ENCODE measurements at regions not wholly inside any gene's neighbourhood (a gene's known extent, or its start where the extent isn't known, plus 50 kb on each side); places are given as distances from the start of the nearest gene placed in this dataset.

DNA sequence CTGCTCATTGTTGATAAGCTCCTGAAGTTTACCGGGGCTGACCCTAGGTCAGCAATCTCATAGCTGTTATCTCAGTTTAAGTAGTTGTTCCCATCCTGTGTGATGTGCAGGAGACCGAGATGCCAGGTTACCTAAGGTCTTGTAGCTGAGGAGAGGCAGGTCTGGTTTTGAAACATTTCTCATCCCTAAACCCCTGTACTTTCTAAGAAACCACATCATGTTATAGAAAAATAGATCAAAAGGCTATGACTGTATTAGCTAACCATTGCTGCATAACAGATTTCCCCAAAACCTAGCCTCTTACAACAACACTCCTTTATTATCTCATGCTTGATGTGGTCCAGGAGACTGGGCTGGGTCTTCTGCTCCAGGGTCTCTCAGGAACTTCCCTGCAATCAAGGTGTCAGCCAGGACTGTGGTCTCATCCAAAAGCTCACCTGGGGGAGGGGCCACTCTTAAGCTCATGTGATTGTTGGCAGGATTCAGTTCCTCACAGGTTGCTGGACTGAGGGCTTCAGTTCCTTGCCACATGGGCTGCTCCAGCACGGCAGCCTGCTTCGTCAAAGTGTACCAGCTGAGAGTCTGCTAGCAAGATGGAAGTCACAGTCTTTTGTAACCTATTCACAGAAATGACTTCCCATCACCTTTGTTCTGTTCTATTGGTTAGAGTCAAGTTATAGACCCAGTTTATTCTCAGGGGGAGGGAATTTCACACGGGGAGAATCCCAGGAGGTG is 60.9 kb upstream of the CLCN4 start:
- intact Hi-C loops (cut with DNase I) = no loop called here
- Histone ChIP-seq H3K36me3 (peaks cover 0 to 64% (median 21%) of the 10 kb centered on the region in 9 donors), H3K27ac (no peak overlapping the region), H3K4me3 (no peak overlapping the region), H3K27me3 (no peaks in the 10 kb centered on the region), H3K4me1 (peaks cover 0 to 30% (median 8%) of the 10 kb centered on the region in 12 donors), H3K9me3 (no peaks in the 10 kb centered on the region)
- ATAC-seq = no peak
- TF ChIP-seq POLR2A (IDR thresholded peaks at IDR 0.05) (no peak), CTCF (IDR thresholded peaks at IDR 0.05) (no peak)
- WGBS, 4 donors = 67 to 78% (median 72%) methylated on average over 5 of the region's 5 CpGs
- DNase-seq = no peak

DNA sequence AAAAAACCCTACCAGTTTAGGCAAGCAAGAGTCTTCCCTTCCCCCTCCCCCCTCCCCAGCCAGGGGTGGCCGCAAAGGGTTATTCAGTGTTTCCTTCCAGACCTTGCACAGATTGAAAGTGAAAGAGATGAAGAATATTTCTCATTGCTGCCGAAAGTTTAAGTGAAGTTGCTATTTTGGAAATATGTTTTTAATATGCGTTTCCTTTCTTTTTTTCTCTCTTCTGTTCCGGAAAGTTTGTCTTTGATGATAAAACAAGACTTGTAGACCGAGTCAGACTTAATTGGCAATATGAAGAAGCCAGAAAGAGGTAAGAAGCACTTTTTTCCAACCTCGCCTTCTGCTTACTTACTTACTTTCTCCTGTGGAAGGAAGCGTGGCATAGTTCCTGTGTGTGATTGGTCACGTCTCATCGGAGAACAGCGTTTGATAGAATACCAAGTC is 58.5 kb upstream of the CLCN4 start:
- peaks cover 0 to 30% (median 8%) of the 10 kb centered on the region in 12 donors for H3K4me1 ChIP-seq
- no peaks in the 10 kb centered on the region for H3K9me3 ChIP-seq
- H3K27ac ChIP-seq = peak overlapping the region; percentile 1 to 80 (median 44)
- ATAC-seq (peak in 2 of 4 donors; percentile 44 to 45), DNase-seq (no peak)
- H3K36me3 ChIP-seq = peaks cover 0 to 41% (median 8%) of the 10 kb centered on the region in 9 donors
- 47 to 65% (median 63%) methylated on average over 10 of the region's 10 CpGs for WGBS, 4 donors
- TF ChIP-seq CTCF (IDR thresholded peaks at IDR 0.05) = no peak
- no peak for TF ChIP-seq POLR2A (IDR thresholded peaks at IDR 0.05)
- H3K4me3 ChIP-seq = peak overlapping the region in 8 of 12 donors; percentile 2 to 49 (median 42)
- no peaks in the 10 kb centered on the region for H3K27me3 ChIP-seq
- intact Hi-C loops (cut with DNase I) = no loop called here

GRCh38 chrX:10099411-10099810 is 57.4 kb upstream of the CLCN4 start:
- TF ChIP-seq CTCF (IDR thresholded peaks at IDR 0.05) (no peak), POLR2A (IDR thresholded peaks at IDR 0.05) (no peak)
- H3K4me3 ChIP-seq = peak overlapping the region in 2 of 12 donors; percentile 48 to 49
- peaks cover 0 to 30% (median 8%) of the 10 kb centered on the region in 12 donors for H3K4me1 ChIP-seq
- peaks cover 0 to 31% (median 7%) of the 10 kb centered on the region in 9 donors for H3K36me3 ChIP-seq
- H3K27ac ChIP-seq = peak overlapping the region in 9 of 12 donors; percentile 13 to 80 (median 55)
- ATAC-seq (peak in 3 of 4 donors; percentile 52 to 64 (median 57)), DNase-seq (no peak)
- no peaks in the 10 kb centered on the region for H3K27me3 ChIP-seq
- no peaks in the 10 kb centered on the region for H3K9me3 ChIP-seq
- WGBS, 4 donors = 20 to 39% (median 31%) methylated on average over 5 of the region's 5 CpGs
- intact Hi-C loops (cut with DNase I) = no loop called here

DNA sequence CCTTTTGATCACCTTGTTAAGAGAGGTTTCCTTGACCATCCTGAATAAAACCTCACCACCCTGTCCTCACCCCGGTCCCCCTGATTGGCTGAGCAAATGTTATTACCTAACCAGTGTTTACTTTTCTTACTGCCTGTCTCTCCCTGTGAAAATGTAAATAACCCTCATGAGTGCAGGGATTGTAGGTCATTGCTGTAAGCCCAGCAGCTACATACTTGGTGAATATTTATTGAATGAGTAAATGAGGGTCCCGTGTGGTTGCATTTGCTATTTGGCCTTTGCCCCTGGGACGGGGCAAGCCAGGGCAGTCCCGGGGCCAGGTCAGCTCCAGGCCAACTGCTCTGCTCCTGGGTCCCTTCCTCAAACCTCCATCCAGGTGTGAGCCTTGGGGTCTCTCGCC is 55.5 kb upstream of the CLCN4 start:
- Histone ChIP-seq H3K9me3 (no peaks in the 10 kb centered on the region), H3K36me3 (peaks cover 0 to 22% (median 4%) of the 10 kb centered on the region in 9 donors), H3K4me1 (peaks cover 0 to 34% (median 9%) of the 10 kb centered on the region in 12 donors), H3K27ac (peak overlapping the region in 1 of 12 donors; percentile 55), H3K4me3 (no peak overlapping the region), H3K27me3 (no peaks in the 10 kb centered on the region)
- WGBS, 4 donors = 89 to 98% (median 94%) methylated on average over 5 of the region's 5 CpGs
- DNase-seq (no peak), ATAC-seq (no peak)
- TF ChIP-seq CTCF (IDR thresholded peaks at IDR 0.05) = no peak
- TF ChIP-seq POLR2A (IDR thresholded peaks at IDR 0.05) = no peak
- intact Hi-C loops (cut with DNase I) = no loop called here

All from heart left ventricle (tissue), 16 donors.